SK-N-MC (cell line): ENCODE measurements at regions not wholly inside any gene's neighbourhood (a gene's known extent, or its start where the extent isn't known, plus 50 kb on each side); places are given as distances from the start of the nearest gene placed in this dataset.
"Not testable (repeated sequence)": the region's sequence is repeated elsewhere in the genome, so short reads cannot be mapped to it uniquely, and the experiment has no call there.

Source experiments
- DNase-seq: peaks from one replicate; pipeline ENCODE4 v3.0.0-alpha.2; 2011; ENCODE audit warnings: low read depth, low spot score
- H3K27ac ChIP-seq: fragments of 200-600 bp; sonication (generic); 2 replicates; pipeline ENCODE4 v1.5.1; 2016; ENCODE audit warnings: mixed run types
- H3K36me3 ChIP-seq: fragments of 200-600 bp; sonication (generic); 2 replicates; pipeline ENCODE4 v1.6.1; 2017; ENCODE audit warnings: antibody characterized with exemption, low read length, mixed read lengths; ENCODE audit not compliant: insufficient read depth
- H3K4me3 ChIP-seq: fragments of 200-600 bp; sonication (generic); 2 replicates; pipeline ENCODE4 v1.5.1; 2016
- H3K9ac ChIP-seq: fragments of 200-600 bp; sonication (generic); 2 replicates; pipeline ENCODE4 v1.8.0; 2017; ENCODE audit warnings: mixed run types, mixed read lengths; ENCODE audit not compliant: insufficient read length
- H3K9me3 ChIP-seq: fragments of 200-600 bp; sonication (generic); 2 replicates; pipeline ENCODE4 v1.6.1; 2017; ENCODE audit warnings: low read depth, mild to moderate bottlenecking, antibody characterized with exemption, low read length, moderate library complexity, mixed read lengths
- EZH2 ChIP-seq: fragments of 200-600 bp; sonication (generic); IDR thresholded peaks from one replicate; pipeline ENCODE4 v1.6.1; 2017; ENCODE audit warnings: antibody characterized with exemption
- FOXP2 ChIP-seq: optimal IDR thresholded peaks from 2 replicates; pipeline ENCODE3; 2011; ENCODE audit warnings: mild to moderate bottlenecking, moderate library complexity; ENCODE audit not compliant: insufficient read depth; ENCODE audit errors: extremely low read length, control extremely low read depth
- POLR2AphosphoS5 ChIP-seq: IDR thresholded peaks from 2 replicates; pipeline ENCODE4 v1.6.1; 2012; ENCODE audit warnings: mild to moderate bottlenecking, low read depth, low read length, borderline replicate concordance

- Histone ChIP-seq H3K27ac (no peak overlapping the region), H3K36me3 (no peaks in the 10 kb centered on the region), H3K9me3 (no peaks in the 10 kb centered on the region), H3K4me3 (no peak overlapping the region), H3K9ac (no peak overlapping the region)
- TF ChIP-seq EZH2, result no peak
- no peak for TF ChIP-seq POLR2AphosphoS5
- TF ChIP-seq FOXP2, result no peak
- DNase-seq, result no peak
Measured at GRCh38 chr6:27747637-27748036, 164.6 kb downstream of the OR2B2 start.

DNA sequence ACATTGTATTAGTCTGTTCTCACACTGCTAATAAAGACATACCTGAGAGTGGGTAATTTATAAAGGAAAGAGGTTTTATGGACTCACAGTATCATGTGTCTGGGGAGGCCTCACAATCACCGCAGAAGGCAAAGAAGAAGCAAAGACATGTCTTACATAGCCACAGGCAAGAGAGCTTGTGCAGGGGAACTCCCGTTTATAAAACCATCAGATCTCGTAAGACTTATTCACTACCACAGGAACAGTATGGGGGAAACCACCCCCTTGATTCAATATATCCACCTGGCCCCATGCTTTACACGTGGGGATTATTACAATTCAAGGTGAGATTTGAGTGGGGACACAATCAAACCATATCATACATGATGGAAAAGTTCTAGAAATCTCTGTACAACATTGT, 165.3 kb downstream of the OR2B2 start:
- H3K36me3 ChIP-seq, H3K9me3 ChIP-seq, H3K4me3 ChIP-seq, DNase-seq, H3K9ac ChIP-seq, H3K27ac ChIP-seq: not testable (repeated sequence)

DNA sequence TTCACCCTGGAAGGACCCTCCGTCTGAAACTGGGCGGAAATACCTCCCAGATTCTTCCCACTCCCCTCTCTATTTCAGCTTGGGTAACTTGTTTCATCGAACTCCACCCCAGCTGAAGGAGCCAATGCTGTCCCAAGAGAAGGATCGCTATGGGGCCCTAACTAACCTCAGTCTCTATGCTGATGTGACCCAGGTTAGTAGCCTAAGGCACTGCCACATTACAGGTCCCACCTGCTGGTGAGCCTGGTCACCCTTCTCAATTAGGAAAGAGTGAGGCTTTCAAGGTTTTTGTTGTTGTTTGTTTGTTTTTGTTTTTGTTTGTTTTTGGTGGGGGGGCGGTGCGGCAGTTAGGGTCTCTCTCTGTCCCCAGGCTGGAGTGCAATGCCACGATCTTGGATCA, 168.4 kb downstream of the OR2B2 start:
- Histone ChIP-seq H3K9me3 (no peaks in the 10 kb centered on the region), H3K27ac (no peak overlapping the region), H3K4me3 (no peak overlapping the region), H3K36me3 (no peaks in the 10 kb centered on the region), H3K9ac (no peak overlapping the region)
- no peak for DNase-seq
- TF ChIP-seq EZH2 (no peak), FOXP2 (no peak), POLR2AphosphoS5 (no peak)

GRCh38 chr6:27742833-27743573, 169.2 kb downstream of the OR2B2 start:
- Histone ChIP-seq H3K9me3 (no peaks in the 10 kb centered on the region), H3K9ac (no peak overlapping the region), H3K36me3 (no peaks in the 10 kb centered on the region), H3K4me3 (no peak overlapping the region), H3K27ac (no peak overlapping the region)
- DNase-seq, result no peak
- TF ChIP-seq EZH2, result no peak
- no peak for TF ChIP-seq POLR2AphosphoS5
- no peak for TF ChIP-seq FOXP2

DNA sequence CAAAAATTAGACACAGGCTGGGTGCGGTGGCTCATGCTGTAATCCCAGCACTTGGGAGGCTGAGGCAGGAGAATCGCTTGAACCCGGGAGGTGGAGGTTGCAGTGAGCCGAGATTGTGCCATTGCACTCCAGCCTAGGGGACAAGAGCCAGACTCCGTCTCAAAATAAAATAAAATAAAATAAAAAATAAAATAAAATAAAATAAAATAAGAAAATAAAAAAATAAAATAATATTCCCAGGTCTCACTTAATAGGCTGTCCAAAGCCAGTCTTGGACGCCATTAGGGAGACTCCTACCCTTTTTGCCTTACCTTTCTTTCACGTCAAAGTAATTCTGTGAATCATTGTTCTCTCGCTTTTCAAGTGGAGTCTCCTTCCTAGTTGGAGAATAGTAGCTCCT, 172.3 kb downstream of the OR2B2 start:
- H3K9ac ChIP-seq, DNase-seq, H3K27ac ChIP-seq, H3K36me3 ChIP-seq, H3K9me3 ChIP-seq, H3K4me3 ChIP-seq: not testable (repeated sequence)

DNA sequence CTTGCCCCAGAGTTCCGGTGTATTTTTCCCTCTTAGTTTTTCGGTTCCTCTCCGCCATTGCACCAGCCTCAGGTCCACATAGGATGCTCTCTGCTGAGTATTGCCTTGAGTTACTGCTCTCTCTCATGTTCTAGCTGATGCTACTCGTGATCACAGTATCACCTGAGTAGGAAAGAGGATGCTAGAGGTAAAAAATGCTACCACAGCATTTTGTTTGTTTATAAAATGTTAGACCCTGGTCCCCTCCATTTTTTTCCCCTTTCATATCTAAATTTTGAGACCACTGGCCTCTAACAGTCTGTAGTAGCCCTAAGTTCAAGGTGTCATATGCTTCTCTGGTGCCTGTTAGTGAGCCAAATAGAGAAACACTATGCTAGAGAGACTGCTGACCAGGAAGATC, 175.5 kb downstream of the OR2B2 start:
- no peak for DNase-seq
- Histone ChIP-seq H3K9me3 (no peaks in the 10 kb centered on the region), H3K27ac (no peak overlapping the region), H3K9ac (no peak overlapping the region), H3K36me3 (no peaks in the 10 kb centered on the region), H3K4me3 (no peak overlapping the region)
- TF ChIP-seq FOXP2 (no peak), POLR2AphosphoS5 (no peak), EZH2 (no peak)

GRCh38 chr6:27728442-27728841, 183.8 kb downstream of the OR2B2 start:
- Histone ChIP-seq H3K4me3 (no peak overlapping the region), H3K36me3 (no peaks in the 10 kb centered on the region), H3K9me3 (no peaks in the 10 kb centered on the region), H3K27ac (no peak overlapping the region), H3K9ac (no peak overlapping the region)
- no peak for DNase-seq
- TF ChIP-seq POLR2AphosphoS5 (no peak), FOXP2 (no peak), EZH2 (no peak)

DNA sequence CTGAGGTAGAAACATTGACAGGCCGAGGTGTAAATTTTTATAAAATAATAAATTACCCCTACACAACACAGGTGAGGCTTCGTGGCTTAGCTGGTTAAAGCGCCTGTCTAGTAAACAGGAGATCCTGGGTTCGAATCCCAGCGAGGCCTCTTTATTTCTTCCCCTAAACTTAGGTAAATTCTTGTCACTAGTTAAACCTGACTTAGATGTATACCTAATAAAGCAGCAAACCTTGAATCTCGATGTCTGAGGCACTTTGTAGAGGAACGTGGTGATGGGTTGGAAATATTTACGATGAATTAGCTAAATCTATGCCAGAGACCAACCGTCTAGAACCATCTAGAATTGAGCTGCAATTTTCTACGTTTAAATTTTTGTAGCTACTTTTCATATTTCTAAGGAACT, 185.6 kb downstream of the OR2B2 start:
- no peak overlapping the region for H3K27ac ChIP-seq
- H3K9me3 ChIP-seq, result no peaks in the 10 kb centered on the region
- no peak for DNase-seq
- H3K36me3 ChIP-seq, result no peaks in the 10 kb centered on the region
- TF ChIP-seq POLR2AphosphoS5 (no peak), EZH2 (no peak), FOXP2 (no peak)
- no peak overlapping the region for H3K9ac ChIP-seq
- H3K4me3 ChIP-seq, result no peak overlapping the region
